ENCODE measurements at regions not wholly inside any gene's neighbourhood (a gene's known extent, or its start where the extent isn't known, plus 50 kb on each side); places are given as distances from the start of the nearest gene placed in this dataset.

- TF ChIP-seq CTCF (IDR thresholded peaks at IDR 0.05), result no peak
- Histone ChIP-seq H3K9me3 (ENCODE audit: control insufficient read depth in 1 of 2, insufficient read depth in 1 of 2, low read length in 2 of 2) (peaks cover 0 to 14% of the 10 kb centered on the region in 2 experiments), H3K27ac (ENCODE audit: low read depth in 1 of 2, low read length in 2 of 2) (no peak overlapping the region), H3K27me3 (ENCODE audit: control insufficient read depth in 1 of 2, insufficient read depth in 2 of 2, low read length in 2 of 2) (no peaks in the 10 kb centered on the region), H3K4me1 (ENCODE audit: insufficient read depth, low read length) (no peaks in the 10 kb centered on the region), H3K4me3 (ENCODE audit: low read length) (no peak overlapping the region), H3K36me3 (ENCODE audit: insufficient read depth, low read length) (no peaks in the 10 kb centered on the region)
- POLR2A ChIA-PET, result no interaction called here
- no peak for ATAC-seq (ENCODE audit: poor library complexity)
- Mint-ChIP-seq H3K36me3 (ENCODE audit: low read depth) (no peaks in the 10 kb centered on the region), H3K27me3 (peaks cover 4% of the 10 kb centered on the region), H3K4me3 (no peak overlapping the region), H3K27ac (no peak overlapping the region), H3K4me1 (ENCODE audit: low read depth) (no peaks in the 10 kb centered on the region), H3K9me3 (no peaks in the 10 kb centered on the region)
- intact Hi-C loops (cut with DNase I, micrococcal nuclease), result no loop called here
- CTCF ChIA-PET, result no interaction called here
- DNase-seq, result no peak
Measured at GRCh38 chr21:41055266-41055665, 112.7 kb upstream of the BACE2 start.

DNA sequence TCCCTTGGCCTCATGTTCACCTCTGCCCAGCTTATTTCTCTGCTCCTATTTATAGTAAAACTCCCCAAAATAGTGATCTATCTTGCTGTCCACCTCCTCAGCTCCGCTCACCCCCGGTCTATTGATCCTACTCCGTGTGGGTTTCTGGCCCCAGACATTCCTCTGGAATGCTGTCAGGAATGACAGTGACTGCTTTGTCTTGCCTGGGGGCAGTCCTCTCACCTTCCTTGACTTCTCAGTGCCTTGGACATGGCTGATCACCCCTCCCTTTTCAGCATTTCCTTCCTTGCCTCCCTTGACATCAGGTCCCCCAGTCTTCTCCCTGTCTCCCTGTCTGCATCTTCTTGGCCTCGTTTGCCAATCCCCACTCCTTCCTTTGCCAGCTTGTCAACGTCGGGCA, 108.1 kb upstream of the BACE2 start:
- H3K27me3 Mint-ChIP-seq, result peaks cover 18% of the 10 kb centered on the region
- POLR2A ChIA-PET, result no interaction called here
- no peak for TF ChIP-seq CTCF (IDR thresholded peaks at IDR 0.05)
- peaks cover 0 to 2% of the 10 kb centered on the region in 2 experiments for H3K27me3 ChIP-seq (ENCODE audit: control insufficient read depth in 1 of 2, insufficient read depth in 2 of 2, low read length in 2 of 2)
- DNase-seq (no peak), ATAC-seq (ENCODE audit: poor library complexity) (no peak)
- no peak overlapping the region for H3K4me3 ChIP-seq (ENCODE audit: low read length)
- H3K4me1 ChIP-seq (ENCODE audit: insufficient read depth, low read length), result no peaks in the 10 kb centered on the region
- no peak overlapping the region for H3K27ac Mint-ChIP-seq
- no peak overlapping the region for H3K27ac ChIP-seq (ENCODE audit: low read depth in 1 of 2, low read length in 2 of 2)
- intact Hi-C loops (cut with DNase I, micrococcal nuclease), result no loop called here
- H3K36me3 ChIP-seq (ENCODE audit: insufficient read depth, low read length), result no peaks in the 10 kb centered on the region
- no peak overlapping the region for H3K4me3 Mint-ChIP-seq
- no peaks in the 10 kb centered on the region for H3K9me3 Mint-ChIP-seq
- peaks cover 0 to 11% of the 10 kb centered on the region in 2 experiments for H3K9me3 ChIP-seq (ENCODE audit: control insufficient read depth in 1 of 2, insufficient read depth in 1 of 2, low read length in 2 of 2)
- CTCF ChIA-PET, result no interaction called here
- H3K36me3 Mint-ChIP-seq (ENCODE audit: low read depth), result no peaks in the 10 kb centered on the region
- no peaks in the 10 kb centered on the region for H3K4me1 Mint-ChIP-seq (ENCODE audit: low read depth)

GRCh38 chr21:41061701-41062100, 106.3 kb upstream of the BACE2 start:
- Mint-ChIP-seq H3K27me3 (peaks cover 31% of the 10 kb centered on the region), H3K4me1 (ENCODE audit: low read depth) (no peaks in the 10 kb centered on the region), H3K36me3 (ENCODE audit: low read depth) (no peaks in the 10 kb centered on the region), H3K9me3 (no peaks in the 10 kb centered on the region), H3K27ac (no peak overlapping the region), H3K4me3 (no peak overlapping the region)
- ATAC-seq (ENCODE audit: poor library complexity) (no peak), DNase-seq (no peak)
- Histone ChIP-seq H3K27me3 (ENCODE audit: control insufficient read depth in 1 of 2, insufficient read depth in 2 of 2, low read length in 2 of 2) (peaks cover 4 to 8% of the 10 kb centered on the region in 2 experiments), H3K36me3 (ENCODE audit: insufficient read depth, low read length) (no peaks in the 10 kb centered on the region), H3K27ac (ENCODE audit: low read depth in 1 of 2, low read length in 2 of 2) (no peak overlapping the region), H3K4me1 (ENCODE audit: insufficient read depth, low read length) (no peaks in the 10 kb centered on the region), H3K4me3 (ENCODE audit: low read length) (no peak overlapping the region), H3K9me3 (ENCODE audit: control insufficient read depth in 1 of 2, insufficient read depth in 1 of 2, low read length in 2 of 2) (peaks cover 0 to 5% of the 10 kb centered on the region in 2 experiments)
- intact Hi-C loops (cut with DNase I, micrococcal nuclease), result no loop called here
- POLR2A ChIA-PET, result no interaction called here
- CTCF ChIA-PET, result no interaction called here
- TF ChIP-seq CTCF (IDR thresholded peaks at IDR 0.05), result no peak

All from CD4-positive, alpha-beta T cell (primary cell).